Heart left ventricle (tissue), 16 donors: ENCODE measurements at regions not wholly inside any gene's neighbourhood (a gene's known extent, or its start where the extent isn't known, plus 50 kb on each side); places are given as distances from the start of the nearest gene placed in this dataset.

Source experiments
- ATAC-seq, 4 donors: fragments of 200-7000 bp; cut with Tn5 transposase; one replicate each; pipeline ENCODE4 v1.9.1; 2020 to 2022; ENCODE audit warnings: moderate library complexity in 4 of 4, mild to moderate bottlenecking in 3 of 4, moderate number of reproducible peaks in 1 of 4
- DNase-seq, 5 donors: peaks; one replicate each; pipeline ENCODE4 v3.0.0-alpha.2; 2020
- H3K27ac ChIP-seq, 12 donors: fragments of 200-600 bp; sonication (generic) in 4 of 12; one replicate each; pipeline versions ENCODE4 v1.5.0 to v1.8.0; 2016 to 2022; ENCODE audit warnings: mild to moderate bottlenecking in 2 of 12
- H3K27me3 ChIP-seq, 9 donors: fragments of 200-600 bp; sonication (generic) in 2 of 9; one replicate each; pipeline versions ENCODE4 v1.5.1 to v1.8.0; 2016 to 2022; ENCODE audit warnings: mild to moderate bottlenecking in 3 of 9
- H3K36me3 ChIP-seq, 9 donors: fragments of 200-600 bp; sonication (generic) in 2 of 9; one replicate each; pipeline versions ENCODE4 v1.5.0 to v1.8.0; 2018 to 2022; ENCODE audit warnings: mild to moderate bottlenecking in 2 of 9
- H3K4me1 ChIP-seq, 12 donors: fragments of 200-600 bp; sonication (generic) in 4 of 12; one replicate each; pipeline versions ENCODE4 v1.5.0 to v1.8.0; 2016 to 2022; ENCODE audit warnings: mild to moderate bottlenecking in 3 of 12
- H3K4me3 ChIP-seq, 12 donors: fragments of 200-600 bp; sonication (generic) in 4 of 12; one replicate each; pipeline versions ENCODE4 v1.5.0 to v1.8.0; 2017 to 2022; ENCODE audit warnings: mild to moderate bottlenecking in 9 of 12, moderate library complexity in 4 of 12
- H3K9me3 ChIP-seq, 12 donors: fragments of 200-600 bp; sonication (generic) in 4 of 12; one replicate each; pipeline versions ENCODE4 v1.5.0 to v1.8.0; 2016 to 2022; ENCODE audit warnings: mild to moderate bottlenecking in 1 of 12
- POLR2A ChIP-seq, 2 donors: fragments of 450-650 bp; IDR thresholded peaks; one replicate each; pipeline ENCODE4 v1.6.1; 2017; ENCODE audit warnings: antibody characterized with exemption in 2 of 2, mild to moderate bottlenecking in 2 of 2, moderate library complexity in 2 of 2
- WGBS, 4 donors: extraction: QIAGEN DNeasy Blood & Tissue Kit in 2 of 4; methylation state at CpG; one replicate each; pipeline versions ENCODE4 v1.1.5 to v1.1.7; 2013 to 2018; 5-methylcytosine and 5-hydroxymethylcytosine counted together
- intact Hi-C, 10 donors: fragments of 100-400 bp; cut with DNase I; formaldehyde crosslinking; loops; one replicate each; pipeline versions ENCODE4 v1.11.1 to v1.14.2; 2022
- TF ChIP-seq, protein P1 (sequence below), 12 donors: fragments of 200-600 bp; sonication (generic) in 4 of 12; IDR thresholded peaks; one replicate each; pipeline versions ENCODE4 v1.5.0 to v1.8.0; 2018 to 2022; ENCODE audit warnings: antibody characterized with exemption in 12 of 12, mild to moderate bottlenecking in 5 of 12
- donor health status: ischemic (EF 13 %, LVEDD 7.1; RV severe dilation, severe dysfunction).
- donor health status: healthy with polysubstance abuse.
- donor health status: DM: no; HTN: yes; CAD: no.
- donor health status: DM: no; HTN: no; CAD: no.
- donor health status: ischemic (EF 25% LVEDD 6.9; RV normal size, moderate dysfunction).
- donor health status: ischemic (EF 25% LVEDD 5.7; RV mildly dilated, moderate dysfunction).
- donor health status: healthy.
- donor health status: DM: yes; HTN: yes; CAD: no.
- donor health status: ischemic (EF 35%, LVEDD 5.7; RV mildly dilated, moderate dysfunction).
- donor health status: nonischemic (EF 11% LVEDD 7.7; RV severe dilation, severe dysfunction).
- donor health status: DM: yes; HTN: yes; CAD: no.
- donor health status: PGD.
- donor health status: ischemic (EF 29% LVEDD 5.4; RV normal size, mild dysfunction).
- donor health status: nonischemic (EF 23%, LVEDD 6.1; RV moderate dilation, normal function).

DNA sequence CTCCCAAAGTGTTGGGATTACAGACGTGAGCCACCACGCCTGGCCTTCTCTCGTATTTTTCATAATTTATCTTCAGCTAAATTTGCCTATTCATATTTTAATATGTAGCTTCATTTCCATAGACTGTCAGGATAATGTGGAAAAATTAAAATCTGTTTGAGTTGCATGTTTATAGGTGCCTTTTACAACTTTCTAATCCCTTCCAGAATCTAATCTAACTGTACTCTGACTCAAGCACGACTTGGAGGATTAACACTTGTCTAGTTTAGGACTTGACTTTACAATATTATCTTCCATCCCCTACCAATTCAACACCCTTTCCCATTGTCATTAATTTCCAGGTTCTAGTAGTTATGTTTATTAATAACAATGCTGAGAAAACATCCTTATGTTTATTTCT lies 1761.5 kb downstream of the MAT2B start:
- Histone ChIP-seq H3K27ac (no peak overlapping the region), H3K4me1 (no peaks in the 10 kb centered on the region), H3K4me3 (no peak overlapping the region), H3K9me3 (no peaks in the 10 kb centered on the region), H3K36me3 (no peaks in the 10 kb centered on the region), H3K27me3 (no peaks in the 10 kb centered on the region)
- ATAC-seq (no peak), DNase-seq (no peak)
- intact Hi-C loops: no loop called here
- TF ChIP-seq, protein P1, sequence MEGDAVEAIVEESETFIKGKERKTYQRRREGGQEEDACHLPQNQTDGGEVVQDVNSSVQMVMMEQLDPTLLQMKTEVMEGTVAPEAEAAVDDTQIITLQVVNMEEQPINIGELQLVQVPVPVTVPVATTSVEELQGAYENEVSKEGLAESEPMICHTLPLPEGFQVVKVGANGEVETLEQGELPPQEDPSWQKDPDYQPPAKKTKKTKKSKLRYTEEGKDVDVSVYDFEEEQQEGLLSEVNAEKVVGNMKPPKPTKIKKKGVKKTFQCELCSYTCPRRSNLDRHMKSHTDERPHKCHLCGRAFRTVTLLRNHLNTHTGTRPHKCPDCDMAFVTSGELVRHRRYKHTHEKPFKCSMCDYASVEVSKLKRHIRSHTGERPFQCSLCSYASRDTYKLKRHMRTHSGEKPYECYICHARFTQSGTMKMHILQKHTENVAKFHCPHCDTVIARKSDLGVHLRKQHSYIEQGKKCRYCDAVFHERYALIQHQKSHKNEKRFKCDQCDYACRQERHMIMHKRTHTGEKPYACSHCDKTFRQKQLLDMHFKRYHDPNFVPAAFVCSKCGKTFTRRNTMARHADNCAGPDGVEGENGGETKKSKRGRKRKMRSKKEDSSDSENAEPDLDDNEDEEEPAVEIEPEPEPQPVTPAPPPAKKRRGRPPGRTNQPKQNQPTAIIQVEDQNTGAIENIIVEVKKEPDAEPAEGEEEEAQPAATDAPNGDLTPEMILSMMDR (IDR thresholded peaks at IDR 0.05): no peak
- no peak for TF ChIP-seq POLR2A (IDR thresholded peaks at IDR 0.05)
- 59 to 84% (median 75%) methylated on average over 4 of the region's 4 CpGs for WGBS, 4 donors

DNA sequence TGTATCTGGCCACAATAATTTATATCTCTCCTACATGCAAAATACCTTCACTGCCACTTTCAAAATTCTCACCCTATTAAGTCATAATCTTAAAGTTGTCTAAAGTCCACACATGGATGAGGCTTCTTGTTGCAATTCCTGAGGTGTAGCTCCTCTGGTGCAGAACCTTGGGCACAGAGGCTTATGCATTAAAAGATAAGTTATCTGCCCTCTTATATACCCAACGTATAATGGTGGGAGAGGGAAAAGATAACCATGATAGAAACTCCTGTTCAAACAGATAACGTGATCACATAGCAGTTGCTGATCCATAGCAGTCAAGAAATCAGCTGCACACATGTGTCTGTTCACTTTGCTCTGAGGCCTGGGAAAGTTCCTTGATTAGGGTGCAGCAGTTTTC lies 1767.0 kb downstream of the MAT2B start:
- Histone ChIP-seq H3K36me3 (no peaks in the 10 kb centered on the region), H3K27me3 (no peaks in the 10 kb centered on the region), H3K4me1 (no peaks in the 10 kb centered on the region), H3K4me3 (no peak overlapping the region), H3K9me3 (no peaks in the 10 kb centered on the region), H3K27ac (no peak overlapping the region)
- TF ChIP-seq POLR2A (IDR thresholded peaks at IDR 0.05): no peak
- TF ChIP-seq, protein P1 (IDR thresholded peaks at IDR 0.05): no peak
- 35 to 51% (median 42%) methylated on average over 2 of the region's 2 CpGs for WGBS, 4 donors
- DNase-seq: no peak
- ATAC-seq: no peak
- intact Hi-C loops: no loop called here

DNA sequence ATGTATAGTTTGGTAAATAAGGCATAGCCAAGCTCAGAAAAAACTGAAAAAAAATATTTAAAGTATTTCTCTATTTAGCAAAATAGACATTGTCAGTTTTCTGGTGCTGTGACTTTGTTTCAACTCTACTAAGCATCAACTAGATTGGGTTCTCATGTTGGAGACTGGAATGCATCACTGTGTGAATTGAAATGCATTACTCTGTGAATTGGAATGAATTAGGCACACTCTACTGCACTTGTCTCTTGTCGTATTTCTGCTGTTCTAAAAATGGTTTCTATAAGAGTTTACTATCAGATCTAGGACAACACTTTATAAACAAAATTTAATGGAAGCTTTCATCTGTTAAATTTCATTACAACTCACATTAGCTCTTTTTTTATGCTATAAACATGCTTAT lies 1772.2 kb downstream of the MAT2B start:
- DNase-seq (no peak), ATAC-seq (no peak)
- no peak overlapping the region for H3K4me3 ChIP-seq
- no peaks in the 10 kb centered on the region for H3K27me3 ChIP-seq
- no peak for TF ChIP-seq POLR2A (IDR thresholded peaks at IDR 0.05)
- TF ChIP-seq, protein P1 (IDR thresholded peaks at IDR 0.05): no peak
- no peaks in the 10 kb centered on the region for H3K4me1 ChIP-seq
- intact Hi-C loops: no loop called here
- no peak overlapping the region for H3K27ac ChIP-seq
- 49 to 69% (median 64%) methylated on average over 1 of the region's 1 CpG for WGBS, 4 donors
- peaks cover 0 to 3% (median 0%) of the 10 kb centered on the region in 12 donors for H3K9me3 ChIP-seq
- H3K36me3 ChIP-seq: no peaks in the 10 kb centered on the region

DNA sequence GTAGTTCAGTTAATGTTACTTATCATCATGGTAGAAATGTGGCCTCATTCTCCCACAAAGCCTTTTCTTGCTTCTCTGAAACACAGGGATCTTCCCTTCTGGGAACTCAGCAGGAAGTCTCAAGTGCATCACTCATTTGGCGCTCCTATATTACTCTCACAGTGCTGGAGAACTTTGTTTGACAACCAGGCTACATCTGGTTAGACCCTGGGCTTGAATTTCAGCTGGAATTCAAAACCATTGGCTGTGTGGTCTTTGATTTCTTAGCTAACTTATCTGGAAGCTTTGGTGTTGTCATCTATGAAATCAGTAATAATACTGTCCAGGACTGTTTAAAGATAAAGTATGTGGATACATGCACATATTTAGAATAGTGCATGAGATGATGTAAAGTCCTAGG lies 1777.1 kb downstream of the MAT2B start:
- intact Hi-C loops: no loop called here
- no peaks in the 10 kb centered on the region for H3K36me3 ChIP-seq
- H3K27ac ChIP-seq: no peak overlapping the region
- DNase-seq (no peak), ATAC-seq (no peak)
- H3K9me3 ChIP-seq: peaks cover 0 to 3% (median 0%) of the 10 kb centered on the region in 12 donors
- H3K4me3 ChIP-seq: no peak overlapping the region
- TF ChIP-seq POLR2A (IDR thresholded peaks at IDR 0.05): no peak
- TF ChIP-seq, protein P1 (IDR thresholded peaks at IDR 0.05): no peak
- H3K27me3 ChIP-seq: no peaks in the 10 kb centered on the region
- no peaks in the 10 kb centered on the region for H3K4me1 ChIP-seq
- WGBS, 4 donors: 67 to 93% (median 79%) methylated on average over 1 of the region's 1 CpG
